Stimulated activated CD4-positive, alpha-beta T cell treated with anti-CD3 and anti-CD28 coated beads, Interleukin-4, amount 100 ng/mL, for 48 hours (primary cell): ENCODE measurements at regions not wholly inside any gene's neighbourhood (a gene's known extent, or its start where the extent isn't known, plus 50 kb on each side); places are given as distances from the start of the nearest gene placed in this dataset.
"Not testable (repeated sequence)": the region's sequence is repeated elsewhere in the genome, so short reads cannot be mapped to it uniquely, and the experiment has no call there.

Experiments used
- DNase-seq, 2 donors: peaks; one replicate each; pipeline ENCODE4 v3.0.0-alpha.2; 2020; ENCODE audit warnings: low read depth in 2 of 2

DNA sequence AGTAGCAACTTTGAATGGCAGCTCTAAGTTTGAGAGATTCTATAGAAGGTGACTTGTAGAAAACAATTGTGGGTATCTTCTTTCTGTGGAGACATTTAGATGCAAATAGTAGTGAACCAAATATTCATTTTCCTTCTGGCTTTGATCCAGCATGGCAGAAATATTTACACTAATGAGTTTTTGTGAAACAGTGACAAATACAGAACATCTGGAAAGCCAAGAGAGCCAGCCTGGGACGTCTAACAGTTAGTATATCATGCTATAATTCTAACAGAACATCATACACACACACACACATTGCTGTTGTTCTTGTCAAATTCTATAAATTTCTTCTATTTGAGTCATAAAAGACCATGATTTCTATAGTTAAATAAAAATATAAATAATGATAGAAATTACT, 1777.9 kb downstream of the ARAP2 start:
- DNase-seq: no peak

DNA sequence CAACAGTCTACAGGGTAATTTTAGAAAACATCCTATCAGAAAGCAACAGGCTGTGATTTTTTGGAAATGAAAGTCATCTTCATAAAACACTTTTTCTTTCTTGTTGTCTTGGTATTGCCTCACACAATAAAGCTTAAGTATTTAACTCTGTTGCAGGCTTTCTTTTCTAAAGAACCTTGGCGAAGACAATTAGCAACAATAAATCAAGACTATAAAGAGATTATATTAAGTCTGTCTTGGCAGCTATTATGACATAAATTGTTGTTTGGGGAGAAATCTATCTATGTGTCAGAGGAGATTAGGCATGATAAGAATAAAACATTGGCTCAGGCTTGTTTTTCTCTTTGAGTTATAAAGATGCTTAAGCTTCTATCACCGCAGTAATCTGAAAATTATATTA, 1774.8 kb downstream of the ARAP2 start:
- DNase-seq: no peak

DNA sequence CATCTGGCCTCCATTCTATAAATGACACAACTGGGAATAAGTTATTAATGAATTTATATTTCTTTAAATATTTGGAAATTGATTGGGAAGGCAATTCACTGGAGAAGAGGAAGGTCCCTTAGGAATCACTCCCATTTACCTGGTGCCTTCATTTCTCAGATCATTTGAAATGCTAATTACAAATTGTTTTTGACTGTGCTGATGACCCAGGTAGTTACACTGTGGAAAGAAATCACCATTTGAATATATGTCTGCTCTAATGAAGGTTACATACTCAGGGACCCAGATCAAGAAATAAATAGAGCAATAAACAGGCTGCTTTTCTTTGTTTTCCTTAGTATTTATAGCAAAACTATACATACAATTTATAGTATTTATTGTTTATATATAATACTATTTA, 1759.1 kb downstream of the ARAP2 start:
- DNase-seq: no peak

DNA sequence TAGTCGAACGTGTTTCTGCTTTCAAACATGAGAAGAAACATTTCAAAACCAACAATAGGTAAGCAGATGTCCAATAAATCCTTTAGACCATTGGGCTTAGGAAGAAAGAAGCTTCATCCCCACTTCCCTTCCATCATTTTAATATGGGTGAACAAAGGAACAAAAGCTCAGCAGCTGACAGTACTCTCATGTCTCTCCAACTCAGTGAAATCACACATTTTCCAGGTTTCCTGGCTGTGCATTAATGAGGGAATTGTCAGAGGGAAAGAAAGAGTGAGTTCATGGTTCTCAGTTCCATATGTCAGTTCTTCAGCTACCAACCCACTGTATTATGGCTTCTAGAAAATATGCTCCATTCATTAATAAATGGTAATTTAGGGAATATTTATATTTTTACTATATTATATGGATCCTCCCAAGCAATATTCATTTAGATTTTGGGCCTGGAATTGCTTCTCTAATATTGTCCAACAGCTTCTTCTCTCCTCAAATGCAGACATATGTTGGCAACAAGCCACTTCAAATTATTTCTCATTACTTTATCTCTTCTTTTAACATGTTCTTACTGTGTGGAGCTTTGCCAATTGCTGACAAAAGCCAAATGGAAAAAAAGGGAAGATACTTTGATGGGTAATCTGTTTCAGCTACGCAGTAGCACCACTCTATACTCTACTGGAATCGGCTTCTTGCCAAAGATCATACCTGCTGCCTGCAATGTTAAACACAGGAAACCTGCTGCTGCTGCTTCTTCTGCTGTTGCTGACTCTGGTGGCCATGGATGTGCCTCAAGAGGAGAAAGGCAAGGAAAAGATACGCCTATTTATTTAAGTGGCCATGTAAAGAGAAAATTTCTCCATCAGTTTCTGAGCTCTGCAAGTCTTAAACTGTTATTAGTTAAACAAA, 1757.6 kb downstream of the ARAP2 start:
- no peak for DNase-seq

DNA sequence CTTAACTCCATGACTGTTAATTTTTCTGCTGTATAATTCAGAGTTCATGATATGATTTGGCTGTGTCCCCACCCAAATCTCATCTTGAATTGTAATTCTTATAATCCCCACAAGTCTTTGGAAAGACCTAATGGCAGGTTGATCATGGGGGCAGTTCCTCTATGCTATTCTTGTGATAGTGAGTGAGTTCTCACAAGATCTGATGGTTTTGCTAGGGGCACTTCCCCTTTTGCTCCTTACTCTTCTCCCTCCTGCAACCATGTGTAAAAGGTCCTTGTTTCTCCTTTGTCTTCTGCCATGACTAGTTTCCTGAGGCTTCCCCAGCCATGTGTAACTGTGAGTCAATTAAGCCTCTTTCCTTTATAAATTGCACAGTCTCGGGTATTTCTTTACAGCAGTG, 1751.9 kb downstream of the ARAP2 start:
- DNase-seq: no peak

DNA sequence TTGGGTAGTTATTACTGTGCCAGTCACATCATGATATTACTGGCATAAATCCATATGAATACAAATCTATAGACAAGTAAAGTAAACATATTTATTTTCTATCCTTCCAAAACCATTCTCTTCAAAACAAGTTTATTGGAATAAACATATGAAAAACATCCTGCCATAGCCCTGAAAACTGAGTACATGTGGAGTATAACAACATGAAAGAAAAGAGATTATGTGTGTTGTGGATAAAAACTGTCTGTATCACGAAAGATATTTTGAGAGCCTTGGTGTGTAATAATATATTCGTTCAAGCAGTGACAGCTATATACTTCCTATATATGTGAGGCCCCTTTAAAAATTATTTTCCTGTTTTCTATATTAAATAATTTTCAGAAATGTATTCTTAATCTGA, 1742.2 kb downstream of the ARAP2 start:
- DNase-seq: no peak

DNA sequence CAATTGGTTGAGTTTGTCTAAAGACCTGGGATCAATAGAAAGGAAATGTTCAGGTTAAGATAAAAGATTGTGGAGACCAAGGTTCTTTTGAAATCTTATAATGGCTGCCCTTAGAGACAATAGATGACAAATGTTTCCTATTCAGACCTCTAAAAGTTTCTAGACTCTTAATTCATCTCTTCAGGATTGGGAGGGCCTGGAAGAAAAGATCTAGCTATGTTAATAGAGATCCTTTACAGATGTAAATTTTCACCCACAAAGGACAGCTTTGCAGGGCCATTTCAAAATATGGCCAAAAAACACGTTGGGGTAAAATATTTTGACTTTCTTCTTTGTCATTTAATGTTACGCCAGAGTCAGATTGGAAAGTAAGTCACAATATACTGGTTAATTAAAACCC, 1739.6 kb downstream of the ARAP2 start:
- DNase-seq: not testable (repeated sequence)

DNA sequence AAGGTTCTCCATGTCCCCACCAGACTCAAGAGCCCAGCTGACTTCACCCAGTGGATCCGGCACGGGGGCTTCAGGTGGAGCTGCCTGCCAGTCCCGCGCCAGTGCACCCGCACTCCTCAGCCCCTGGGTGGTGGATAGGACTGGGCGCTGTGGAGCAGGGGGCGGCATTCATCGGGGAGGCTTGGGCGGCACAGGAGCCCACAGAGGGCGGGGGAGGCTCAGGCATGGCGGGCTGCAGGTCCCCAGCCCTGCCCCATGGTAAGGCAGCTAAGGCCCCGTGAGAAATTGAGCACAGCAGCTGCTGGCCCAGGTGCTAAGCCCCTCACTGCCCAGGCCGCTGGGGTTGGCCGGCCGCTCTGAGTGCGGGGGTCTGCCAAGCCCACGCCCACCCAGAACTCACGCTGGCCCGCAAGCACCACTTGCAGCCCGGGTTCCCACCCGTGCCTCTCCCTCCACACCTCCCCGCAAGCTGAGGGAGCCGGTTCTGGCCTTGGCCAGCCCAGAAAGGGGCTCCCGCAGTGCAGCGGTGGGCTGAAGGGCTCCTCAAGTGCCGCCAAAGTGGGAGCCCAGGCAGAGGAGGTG, 1737.7 kb downstream of the ARAP2 start:
- not testable (repeated sequence) for DNase-seq

DNA sequence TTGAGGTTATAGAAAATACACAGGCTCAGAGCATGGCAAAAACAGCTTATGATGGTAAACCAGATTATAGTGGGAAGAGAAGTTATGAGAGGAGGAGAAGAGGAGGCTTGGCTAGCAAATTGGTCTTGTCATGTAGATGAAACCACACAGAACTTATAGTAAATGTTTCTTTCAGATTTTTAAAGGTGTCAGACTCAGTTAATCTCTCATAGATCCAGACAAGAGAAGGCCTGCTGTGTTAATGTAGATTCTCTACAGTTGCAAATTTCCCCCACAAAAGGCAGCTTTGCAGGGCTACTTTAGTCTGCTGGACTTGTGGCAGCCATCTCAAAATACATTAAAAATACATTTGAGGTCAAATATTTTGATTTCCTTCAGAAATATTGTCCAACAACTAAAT, 1731.7 kb downstream of the ARAP2 start:
- no peak for DNase-seq

DNA sequence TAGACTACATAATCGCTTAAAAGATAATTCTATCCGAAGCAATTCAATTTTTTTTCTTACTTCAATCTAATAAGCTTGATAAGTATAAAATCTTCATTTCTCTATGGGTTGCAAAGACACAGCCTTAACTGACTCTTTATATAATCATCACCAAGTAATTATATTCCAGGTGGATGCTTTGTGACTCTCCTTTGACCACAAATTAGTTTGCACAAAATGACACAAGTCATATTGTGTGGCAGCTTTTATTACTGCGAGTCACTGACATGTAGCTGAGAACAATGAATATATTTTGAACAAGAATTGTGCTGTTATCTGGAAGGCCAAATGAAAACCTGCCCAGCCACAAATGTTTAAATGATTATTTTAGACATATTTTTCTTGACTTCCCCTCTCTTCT, 1727.8 kb downstream of the ARAP2 start:
- DNase-seq: no peak

DNA sequence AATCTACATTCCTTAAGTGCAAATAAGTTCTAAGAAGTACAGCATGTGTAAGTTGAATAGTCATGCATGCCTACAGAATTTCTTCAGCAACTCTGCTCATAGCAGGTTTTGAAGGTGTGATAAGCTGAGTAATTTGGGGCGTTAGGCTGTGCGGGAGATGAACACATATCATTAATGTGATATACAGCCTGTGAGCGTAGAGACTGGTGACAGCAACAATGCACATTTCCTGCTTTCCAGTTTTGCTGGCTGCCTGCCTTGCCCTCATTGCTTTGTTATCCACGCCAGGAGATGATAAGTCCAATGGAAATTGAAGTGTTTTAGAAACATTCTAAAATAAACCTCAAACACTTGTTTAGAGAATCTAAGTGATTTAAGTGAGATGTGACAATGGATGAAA, 1709.4 kb downstream of the ARAP2 start:
- no peak for DNase-seq

DNA sequence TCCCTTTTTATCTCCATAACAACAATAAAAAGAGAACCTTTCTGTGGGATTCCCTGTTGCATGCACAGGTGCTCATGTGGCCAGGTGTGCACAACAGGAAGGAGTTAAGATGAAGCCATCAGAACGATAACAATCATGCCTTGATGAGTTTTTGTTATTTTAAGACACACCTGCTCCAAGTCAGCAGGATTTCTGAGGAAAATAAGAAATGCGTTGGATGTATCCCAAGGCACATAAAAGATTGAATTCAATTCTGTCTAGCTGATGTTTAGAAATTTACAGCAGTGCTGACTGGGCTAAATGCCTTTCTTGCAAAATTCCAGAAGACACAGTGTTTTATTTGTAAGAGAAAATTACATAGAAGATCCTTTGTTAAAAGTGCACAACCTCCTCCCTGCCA, 1678.2 kb downstream of the ARAP2 start:
- no peak for DNase-seq

DNA sequence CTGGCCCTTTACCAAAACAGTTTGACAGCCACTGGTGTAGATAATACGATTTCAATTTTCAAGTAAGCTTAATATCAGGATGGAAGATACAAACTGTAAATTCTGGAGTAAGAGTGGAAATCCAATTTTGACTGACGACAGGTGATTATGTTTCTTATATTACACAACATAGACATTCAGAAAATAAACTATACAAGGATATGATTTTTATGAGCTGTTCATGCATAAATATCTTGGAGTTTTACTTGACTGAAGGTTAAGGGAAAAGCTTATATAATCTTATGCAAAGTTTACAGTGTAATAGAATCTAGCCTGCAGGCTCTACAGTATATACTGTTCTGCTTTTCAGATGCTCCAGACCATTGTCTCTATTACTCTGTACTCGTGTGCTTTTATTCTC, 1672.3 kb downstream of the ARAP2 start:
- DNase-seq: no peak

DNA sequence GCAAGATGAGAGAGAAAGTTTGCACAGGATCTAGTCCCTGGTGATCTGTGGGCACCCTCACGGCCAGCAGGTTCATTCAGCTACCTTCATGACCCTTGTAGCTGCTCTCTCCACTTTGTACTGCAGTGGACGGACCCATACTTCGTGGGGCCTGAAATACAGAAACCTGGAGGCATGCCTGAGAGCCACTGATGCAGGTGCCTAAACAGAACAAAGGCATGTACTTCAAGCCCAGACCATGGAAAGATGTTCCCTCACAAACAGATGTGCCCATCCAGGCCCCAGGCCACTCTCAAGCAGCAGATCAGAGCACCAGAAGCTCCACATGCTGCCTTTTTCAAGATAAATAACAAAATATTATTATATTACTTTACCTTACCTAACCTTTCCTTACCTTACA, 1629.0 kb downstream of the ARAP2 start:
- DNase-seq: no peak

DNA sequence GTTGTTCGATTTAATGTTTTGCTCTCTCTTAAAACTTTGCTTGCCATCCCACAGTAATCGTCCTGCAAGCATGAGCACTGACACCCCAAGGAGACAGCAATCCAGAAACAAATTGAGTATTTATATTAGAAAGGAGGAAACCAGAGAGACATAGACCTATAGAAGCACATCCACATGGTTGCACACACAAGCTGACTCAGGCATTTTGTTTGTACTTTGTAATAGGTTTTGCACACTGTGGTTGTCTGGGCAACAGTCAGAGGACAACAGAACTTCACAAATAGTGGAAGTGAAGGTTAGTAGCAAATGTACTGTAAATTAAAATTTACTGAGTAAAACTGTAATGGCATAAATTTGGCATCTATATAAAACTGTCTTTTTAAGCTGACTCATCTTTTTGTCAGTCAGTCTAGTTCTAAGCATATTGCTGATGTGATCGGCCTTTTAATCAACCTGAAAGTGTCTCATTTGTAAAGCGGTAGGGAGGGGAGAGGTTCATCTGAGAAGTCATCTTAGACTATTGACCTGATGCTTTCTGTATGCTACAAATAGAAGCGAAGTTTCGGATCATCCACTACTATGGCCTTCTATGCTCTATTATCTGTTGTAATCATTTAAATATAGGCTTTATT, 1624.7 kb downstream of the ARAP2 start:
- no peak for DNase-seq

DNA sequence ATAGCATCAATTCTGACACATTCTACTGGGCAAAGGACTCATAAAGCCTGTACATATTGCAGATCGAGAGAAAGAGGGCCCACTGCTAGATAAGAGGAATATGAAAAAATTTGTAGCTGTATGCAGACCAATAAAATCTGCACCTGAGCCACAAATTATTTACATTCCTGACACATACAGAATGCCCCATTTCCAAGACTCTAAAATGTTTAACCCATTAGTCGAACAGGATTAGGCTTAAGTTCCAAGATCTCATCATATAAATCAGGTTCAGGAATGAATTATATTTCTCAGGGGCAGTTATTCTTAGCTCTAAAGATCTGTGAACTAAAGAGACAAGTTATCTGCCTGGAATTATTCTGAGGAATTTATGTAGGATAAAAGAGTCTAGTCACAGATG, 1615.8 kb downstream of the ARAP2 start:
- DNase-seq: no peak

DNA sequence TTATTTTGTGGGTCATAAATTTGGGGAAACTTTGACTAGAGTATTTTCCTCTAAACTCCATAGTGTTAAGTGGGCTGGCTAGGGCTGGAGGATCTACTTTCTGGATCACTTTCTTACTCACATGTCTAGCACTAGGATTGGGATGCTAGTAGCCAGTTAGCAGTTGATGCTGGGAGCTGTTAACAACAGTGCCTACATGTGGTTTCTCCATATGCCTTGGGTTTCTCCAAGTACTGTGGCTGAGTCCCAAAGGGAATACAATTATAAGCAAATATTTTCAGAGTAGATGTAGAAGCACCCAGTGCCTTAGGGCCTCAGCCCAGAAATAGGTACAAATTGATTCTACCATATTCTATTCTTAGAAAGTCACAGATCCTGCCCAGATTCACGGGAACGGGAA, 1614.9 kb downstream of the ARAP2 start:
- no peak for DNase-seq

DNA sequence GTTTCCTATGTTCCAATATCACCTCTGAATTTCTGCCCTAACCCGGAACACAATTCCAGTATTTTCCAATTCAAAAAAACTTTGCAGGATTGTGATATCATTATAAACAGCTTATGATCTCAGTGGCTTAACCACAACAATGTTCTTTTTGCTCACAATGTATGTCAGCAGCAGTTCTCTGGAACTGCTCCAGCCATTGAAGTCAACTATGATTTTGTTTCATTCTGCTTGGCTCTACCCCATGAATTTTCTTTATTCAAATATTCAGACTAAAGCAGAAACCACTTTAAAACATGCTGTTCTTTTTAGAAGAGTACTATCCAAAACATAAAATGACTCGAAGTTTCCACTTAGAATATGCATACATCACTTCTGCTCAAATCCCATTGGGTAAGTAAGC, 1611.1 kb downstream of the ARAP2 start:
- DNase-seq: no peak

DNA sequence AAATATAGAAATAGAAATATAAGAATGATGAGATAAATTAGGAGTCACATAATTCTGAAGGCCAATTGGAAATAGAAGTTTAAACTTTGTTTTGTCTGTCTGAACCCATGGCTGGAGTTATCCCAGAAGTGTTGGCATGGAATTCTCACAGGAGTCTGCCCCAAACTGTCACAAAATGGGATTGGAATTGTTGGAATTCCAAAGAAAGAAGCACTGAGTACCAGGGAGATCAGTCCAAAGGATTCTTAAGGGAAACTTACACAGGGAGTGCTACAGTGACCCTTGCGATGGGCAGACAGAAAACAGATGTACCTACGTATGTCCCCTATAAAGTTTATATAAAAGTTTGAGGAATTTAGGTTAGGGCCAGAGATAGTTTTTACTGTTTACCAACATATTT, 1607.7 kb downstream of the ARAP2 start:
- no peak for DNase-seq

DNA sequence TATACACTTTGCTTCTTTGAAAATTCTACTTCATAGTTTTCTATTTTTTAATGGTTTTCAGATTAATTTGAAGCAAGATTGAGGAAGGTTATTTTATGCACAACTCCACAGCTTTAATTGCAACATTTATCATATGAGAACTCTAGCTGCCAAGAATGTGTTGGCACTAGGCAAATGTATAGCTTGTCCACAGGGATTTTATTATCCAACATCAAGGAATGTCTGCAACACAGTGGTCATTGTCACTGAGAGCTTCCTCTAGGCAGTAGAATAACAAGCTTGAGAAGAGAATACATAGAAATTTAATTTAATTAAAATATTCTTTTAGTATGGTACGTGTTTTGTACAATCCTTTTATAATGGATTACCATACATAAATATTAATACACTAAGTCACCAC, 1600.8 kb downstream of the ARAP2 start:
- DNase-seq: no peak

DNA sequence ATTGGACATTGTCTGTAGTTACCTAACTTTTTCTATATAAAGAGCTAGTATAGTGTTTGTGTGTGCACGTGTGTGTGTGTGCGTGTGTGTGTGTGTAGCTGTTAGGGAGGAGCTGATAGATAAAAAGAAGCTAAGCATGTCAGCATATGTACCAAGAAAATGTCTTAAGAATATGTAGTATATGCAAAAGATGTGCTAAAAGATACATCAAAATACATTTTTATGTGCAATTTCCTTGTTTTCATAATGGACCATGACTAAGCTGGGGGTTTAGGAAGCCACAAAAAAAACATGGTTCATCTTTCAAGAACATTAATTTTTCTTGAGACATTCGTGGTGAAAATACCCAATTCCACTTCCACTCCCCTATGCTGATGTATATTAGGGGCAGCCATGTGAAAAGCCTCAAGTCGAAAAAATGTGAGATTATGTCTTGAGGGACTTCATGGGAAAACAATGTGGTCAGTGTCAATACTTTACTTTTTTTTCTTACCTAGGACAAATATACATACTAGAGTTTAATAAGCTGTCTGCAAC, 1599.7 kb downstream of the ARAP2 start:
- DNase-seq: no peak

DNA sequence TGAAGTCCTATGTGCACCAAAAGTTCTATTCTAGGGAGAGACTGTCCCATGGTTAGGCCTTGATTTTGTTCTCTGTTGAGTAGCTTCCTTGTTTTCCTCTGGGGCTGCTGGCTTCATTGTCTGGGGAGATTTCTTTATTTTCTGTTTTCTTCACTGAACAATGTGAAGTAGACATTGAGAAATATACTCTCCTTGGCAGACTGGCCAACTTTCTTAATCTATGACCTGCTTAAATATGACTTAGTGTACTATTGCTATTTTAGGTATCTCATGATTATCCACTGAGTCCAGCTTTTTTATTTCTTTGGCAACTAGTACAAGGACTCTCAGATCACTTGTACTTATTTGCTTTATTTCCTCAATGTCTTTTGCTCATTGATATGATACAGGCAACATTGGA, 1594.6 kb downstream of the ARAP2 start:
- no peak for DNase-seq

DNA sequence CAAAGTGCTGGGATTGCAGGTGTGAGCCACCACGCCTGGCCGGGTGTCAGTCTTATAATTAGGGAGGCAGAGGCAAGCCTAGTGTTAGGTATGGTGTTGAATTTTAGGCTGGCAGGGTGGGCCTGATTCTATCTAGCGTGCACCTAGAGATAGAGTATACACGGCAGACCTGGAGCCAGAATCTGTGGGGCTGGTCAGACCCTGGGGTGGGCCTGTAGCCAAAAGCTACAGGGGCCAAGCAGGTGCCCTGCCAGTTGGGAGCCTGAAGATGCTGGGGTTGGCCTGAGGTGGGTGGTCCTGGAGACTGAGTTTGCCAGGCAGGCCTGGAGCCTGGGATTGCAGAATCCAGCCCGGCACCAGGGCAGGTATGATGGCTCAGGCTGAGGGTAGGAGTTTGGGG, 1580.3 kb downstream of the ARAP2 start:
- no peak for DNase-seq
